Activated naive CD4-positive, alpha-beta T cell treated with anti-CD3 and anti-CD28 coated beads, Interleukin-2, amount 50 U/mL, for 72 hours (primary cell): ENCODE measurements at regions not wholly inside any gene's neighbourhood (a gene's known extent, or its start where the extent isn't known, plus 50 kb on each side); places are given as distances from the start of the nearest gene placed in this dataset.
A peak's percentile ranks its signal among the peaks of the same experiment; 100 is the strongest.
"Not testable (repeated sequence)": the region's sequence is repeated elsewhere in the genome, so short reads cannot be mapped to it uniquely, and the experiment has no call there.

Experiments used
- ATAC-seq, 2 donors: fragments of 150-1000 bp; cut with Tn5 transposase; 2 replicates each; pipeline ENCODE4 v1.10.0; 2021; ENCODE audit warnings: mild to moderate bottlenecking in 2 of 2, moderate library complexity in 2 of 2
- DNase-seq, 2 donors: peaks; one replicate each; pipeline ENCODE4 v3.0.0; 2021 to 2022; ENCODE audit warnings: low spot score in 2 of 2
- H3K27ac Mint-ChIP-seq, 2 donors: one replicate each; pipeline ENCODE4 v1.8.0; 2022; ENCODE audit warnings: mild to moderate bottlenecking in 2 of 2, mixed read lengths in 2 of 2
- H3K36me3 Mint-ChIP-seq, 2 donors: one replicate each; pipeline ENCODE4 v1.8.0; 2022; ENCODE audit warnings: mixed read lengths in 2 of 2
- H3K9me3 Mint-ChIP-seq, 2 donors: one replicate each; pipeline ENCODE4 v1.8.0; 2022; ENCODE audit warnings: mixed read lengths in 2 of 2

DNA sequence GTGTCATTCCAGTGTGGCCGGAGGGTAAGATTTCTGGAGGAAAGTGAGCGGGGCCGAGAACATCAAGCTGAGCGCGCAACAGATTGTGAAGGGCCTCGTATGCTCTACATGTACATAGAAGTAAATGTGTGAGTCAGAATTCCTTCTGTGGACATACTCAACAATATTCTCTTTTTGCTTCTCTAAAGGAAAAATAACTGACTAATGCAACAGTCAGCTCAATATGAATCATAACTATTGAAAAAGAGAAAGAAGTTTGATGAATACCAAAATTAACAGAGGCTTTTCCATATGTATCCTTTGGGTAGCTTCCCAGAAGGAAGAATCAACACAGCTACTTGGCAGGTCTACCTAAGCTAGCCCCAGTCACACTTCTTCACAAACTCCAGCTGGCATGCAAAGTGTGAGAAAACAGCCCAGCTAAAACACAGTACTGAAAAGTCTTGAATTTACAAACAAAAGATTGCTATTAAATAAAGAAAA, 87.5 kb upstream of the ZFP42 start:
- no peak overlapping the region for H3K27ac Mint-ChIP-seq
- H3K36me3 Mint-ChIP-seq, result no peaks in the 10 kb centered on the region
- ATAC-seq (no peak), DNase-seq (no peak)
- peaks cover 0 to 7% of the 10 kb centered on the region in 2 donors for H3K9me3 Mint-ChIP-seq

GRCh38 chr4:187908731-187909130, 86.8 kb upstream of the ZFP42 start:
- H3K36me3 Mint-ChIP-seq, result peaks cover 0 to 3% of the 10 kb centered on the region in 2 donors
- H3K9me3 Mint-ChIP-seq, result peaks cover 4 to 12% of the 10 kb centered on the region in 2 donors
- ATAC-seq, result no peak
- no peak for DNase-seq
- no peak overlapping the region for H3K27ac Mint-ChIP-seq

DNA sequence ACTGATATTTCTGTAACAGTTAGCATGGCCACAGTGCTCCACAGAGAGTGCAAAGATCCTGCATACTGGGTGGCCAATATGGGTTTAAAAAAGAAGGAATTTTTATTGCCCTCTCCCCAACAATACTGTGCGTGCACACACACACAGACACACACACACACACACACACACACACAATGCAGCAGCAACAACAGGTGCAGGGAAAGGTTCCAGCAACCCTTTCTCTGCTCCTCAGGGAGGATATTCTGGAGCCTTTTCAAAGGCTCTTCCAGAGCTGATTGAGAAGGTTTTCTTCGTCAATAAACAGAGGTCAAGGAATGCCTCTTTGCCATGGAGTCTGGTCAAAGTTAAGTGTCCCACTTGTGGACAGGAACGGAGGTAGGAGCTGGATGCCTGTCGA, 84.8 kb upstream of the ZFP42 start:
- H3K27ac Mint-ChIP-seq, result peak overlapping the region in 1 of 2 donors; percentile 23
- DNase-seq (no peak), ATAC-seq (no peak)
- peaks cover 7 to 18% of the 10 kb centered on the region in 2 donors for H3K9me3 Mint-ChIP-seq
- H3K36me3 Mint-ChIP-seq, result peaks cover 0 to 7% of the 10 kb centered on the region in 2 donors

DNA sequence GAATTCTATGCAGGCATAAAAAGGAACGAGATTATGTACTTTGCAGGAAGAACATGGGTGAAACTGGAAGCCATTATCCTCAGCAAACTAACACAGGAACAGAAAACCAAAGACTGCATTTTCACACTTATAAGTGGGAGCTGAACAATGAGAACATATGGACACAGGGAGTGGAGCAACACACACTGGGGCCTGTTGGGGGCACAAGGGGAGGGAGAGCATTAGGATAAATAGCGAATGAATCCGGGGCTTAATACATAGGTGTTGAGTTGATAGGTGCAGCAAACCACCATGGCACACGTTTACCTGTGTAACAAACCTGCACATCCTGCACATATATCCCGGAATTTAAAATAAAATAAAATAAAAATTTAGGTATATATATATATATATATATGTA, 80.2 kb upstream of the ZFP42 start:
- not testable (repeated sequence) for H3K36me3 Mint-ChIP-seq, DNase-seq, H3K27ac Mint-ChIP-seq, ATAC-seq
- peaks cover 7 to 24% of the 10 kb centered on the region in 2 donors for H3K9me3 Mint-ChIP-seq

- no peaks in the 10 kb centered on the region for H3K36me3 Mint-ChIP-seq
- DNase-seq (no peak), ATAC-seq (no peak)
- no peak overlapping the region for H3K27ac Mint-ChIP-seq
- peaks cover 4 to 7% of the 10 kb centered on the region in 2 donors for H3K9me3 Mint-ChIP-seq
Measured at GRCh38 chr4:187919966-187920365, 75.6 kb upstream of the ZFP42 start.

DNA sequence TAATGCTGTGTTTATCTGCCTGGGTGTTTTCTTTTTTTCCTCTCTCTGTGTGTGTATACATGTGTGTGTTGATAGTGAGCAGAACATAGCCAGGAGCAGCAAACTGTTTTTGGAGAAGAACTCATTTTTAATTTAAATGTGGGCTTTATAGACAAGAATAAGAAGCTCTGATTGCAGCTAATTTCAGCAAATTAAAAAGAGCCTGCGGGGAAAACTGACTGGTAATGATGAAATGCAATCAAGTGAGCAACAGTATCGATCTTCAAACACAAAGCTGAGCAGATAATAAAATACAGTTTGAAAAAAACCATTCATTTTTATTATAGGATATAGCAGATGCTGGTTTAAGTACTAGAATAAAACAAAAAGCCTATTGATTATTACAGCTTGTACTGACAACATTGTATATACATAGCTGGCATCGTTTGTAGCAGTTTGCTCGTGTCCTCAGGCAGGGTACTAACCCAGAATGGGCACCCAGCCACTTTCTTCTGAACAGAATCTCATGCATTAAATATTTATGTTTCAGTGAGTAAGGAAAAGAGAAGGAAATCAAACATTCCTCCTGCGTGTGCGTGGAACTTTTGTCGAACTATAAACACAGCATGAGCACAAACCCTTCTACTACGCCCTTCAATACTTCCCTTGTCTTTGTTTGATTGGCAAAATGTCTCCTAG, 73.5 kb upstream of the ZFP42 start:
- DNase-seq (no peak), ATAC-seq (no peak)
- peaks cover 0 to 5% of the 10 kb centered on the region in 2 donors for H3K36me3 Mint-ChIP-seq
- no peak overlapping the region for H3K27ac Mint-ChIP-seq
- peaks cover 11 to 19% of the 10 kb centered on the region in 2 donors for H3K9me3 Mint-ChIP-seq

- no peak for ATAC-seq
- DNase-seq, result no peak
- Mint-ChIP-seq H3K27ac (no peak overlapping the region), H3K36me3 (peaks cover 0 to 22% of the 10 kb centered on the region in 2 donors), H3K9me3 (peaks cover 30 to 33% of the 10 kb centered on the region in 2 donors)
Measured at GRCh38 chr4:187929024-187929423, 66.5 kb upstream of the ZFP42 start.

- ATAC-seq (no peak), DNase-seq (no peak)
- H3K27ac Mint-ChIP-seq, result no peak overlapping the region
- H3K9me3 Mint-ChIP-seq, result peaks cover 12 to 16% of the 10 kb centered on the region in 2 donors
- peaks cover 0 to 10% of the 10 kb centered on the region in 2 donors for H3K36me3 Mint-ChIP-seq
Measured at GRCh38 chr4:187934766-187935165, 60.8 kb upstream of the ZFP42 start.

DNA sequence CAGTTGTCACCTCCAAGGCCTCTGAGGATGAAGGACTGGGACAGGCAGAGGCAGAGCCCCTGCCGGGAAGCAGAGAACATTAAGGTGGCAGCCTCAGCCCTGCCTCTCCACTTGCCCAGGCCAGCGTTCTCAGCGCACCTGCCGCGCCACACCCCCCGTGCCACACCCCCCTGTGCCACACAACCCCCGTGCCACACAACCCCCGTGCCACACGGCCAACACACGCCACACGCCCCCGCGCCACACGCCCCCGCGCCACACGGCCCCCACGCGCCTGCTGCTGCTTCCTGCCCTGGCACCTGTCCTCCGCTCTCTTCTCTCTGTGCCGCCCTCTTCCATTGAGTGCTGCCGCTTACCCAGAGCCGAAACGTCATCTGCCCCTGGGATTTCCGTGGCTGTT, 58.0 kb upstream of the ZFP42 start:
- DNase-seq (no peak), ATAC-seq (no peak)
- no peak overlapping the region for H3K27ac Mint-ChIP-seq
- peaks cover 0 to 6% of the 10 kb centered on the region in 2 donors for H3K36me3 Mint-ChIP-seq
- H3K9me3 Mint-ChIP-seq, result peaks cover 12 to 18% of the 10 kb centered on the region in 2 donors

DNA sequence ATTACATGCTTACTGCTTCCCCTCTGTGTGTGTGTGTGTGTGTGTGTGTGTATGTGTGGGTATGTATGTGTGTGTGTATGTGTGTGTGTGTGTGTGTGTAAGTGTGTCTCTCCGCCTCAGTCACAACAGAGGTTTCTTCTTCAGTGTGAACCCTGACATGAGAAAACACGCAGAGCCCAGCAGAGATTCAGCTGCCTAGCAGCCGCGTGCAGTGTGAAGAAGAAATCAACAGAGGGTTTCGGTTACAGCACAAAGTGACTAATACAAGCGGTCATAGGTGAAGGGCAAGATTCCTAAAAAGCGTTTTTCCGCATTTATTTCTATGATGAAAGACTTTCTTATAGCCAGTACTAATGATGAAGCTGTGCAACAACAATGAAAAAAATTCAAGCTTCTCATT, 55.3 kb upstream of the ZFP42 start:
- ATAC-seq (no peak), DNase-seq (no peak)
- Mint-ChIP-seq H3K9me3 (peaks cover 7 to 13% of the 10 kb centered on the region in 2 donors), H3K27ac (no peak overlapping the region), H3K36me3 (peaks cover 0 to 6% of the 10 kb centered on the region in 2 donors)

DNA sequence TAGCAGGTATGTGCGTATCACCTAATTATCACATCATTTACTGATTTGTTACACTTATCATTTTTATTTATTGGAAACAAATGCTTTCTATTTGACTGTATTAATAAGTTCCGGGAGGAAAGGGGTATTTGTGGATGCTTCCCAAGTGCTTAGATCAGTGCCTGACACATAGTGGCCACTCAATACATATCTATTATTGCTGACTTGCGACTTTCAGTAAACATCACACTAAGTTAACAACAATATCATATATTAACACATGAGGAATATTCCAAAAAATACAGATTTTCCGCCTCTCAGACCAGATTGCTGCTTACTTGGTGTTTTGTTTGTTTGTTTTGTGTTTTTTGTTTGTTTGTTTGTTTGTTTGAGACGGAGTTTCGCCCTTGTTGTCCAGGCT, 52.6 kb upstream of the ZFP42 start:
- Mint-ChIP-seq H3K9me3 (peaks cover 7 to 21% of the 10 kb centered on the region in 2 donors), H3K27ac (no peak overlapping the region), H3K36me3 (peaks cover 0 to 3% of the 10 kb centered on the region in 2 donors)
- ATAC-seq (no peak), DNase-seq (no peak)

DNA sequence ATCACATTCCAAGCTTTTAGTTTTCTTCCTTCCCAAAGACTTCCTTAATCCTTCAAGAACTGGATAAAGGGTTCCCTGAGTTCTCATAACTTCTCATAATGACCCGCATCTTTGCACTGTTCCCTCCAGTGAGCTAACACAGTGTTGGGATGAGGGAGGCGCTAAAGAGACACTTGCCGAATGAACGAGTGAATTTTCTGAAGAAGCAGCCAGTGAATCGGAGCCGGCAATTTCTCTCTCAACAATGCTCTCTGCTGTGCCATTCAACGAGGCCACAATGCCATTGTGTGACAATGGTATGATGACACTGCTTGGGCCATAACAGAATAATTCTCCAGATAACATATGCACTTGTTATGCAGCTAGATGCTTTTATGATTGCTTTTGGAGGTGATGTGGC, 51.4 kb upstream of the ZFP42 start:
- ATAC-seq (no peak), DNase-seq (no peak)
- peaks cover 7 to 19% of the 10 kb centered on the region in 2 donors for H3K9me3 Mint-ChIP-seq
- no peak overlapping the region for H3K27ac Mint-ChIP-seq
- no peaks in the 10 kb centered on the region for H3K36me3 Mint-ChIP-seq
